Esophagus squamous epithelium (tissue), 5 donors: ENCODE measurements at regions not wholly inside any gene's neighbourhood (a gene's known extent, or its start where the extent isn't known, plus 50 kb on each side); places are given as distances from the start of the nearest gene placed in this dataset.
A peak's percentile ranks its signal among the peaks of the same experiment; 100 is the strongest.

Experiments
- DNase-seq: peaks from one replicate; lab custom pipeline; 2025; lab: John Stamatoyannopoulos, UW
- H3K27ac ChIP-seq, 4 donors: fragments of 200-600 bp; sonication (generic); one replicate each; pipeline ENCODE4 v1.5.1; 2016 to 2019; ENCODE audit warnings: mild to moderate bottlenecking in 1 of 4
- H3K27me3 ChIP-seq, 4 donors: fragments of 200-600 bp; sonication (generic); 1 replicate in 3 of 4; 2 replicates in 1 of 4; pipeline versions ENCODE4 v1.5.1 to v1.6.0; 2017 to 2021; ENCODE audit warnings: antibody characterized with exemption in 1 of 4
- H3K36me3 ChIP-seq, 3 donors: fragments of 200-600 bp; sonication (generic); one replicate each; pipeline ENCODE4 v1.5.1; 2016 to 2019
- H3K4me1 ChIP-seq, 3 donors: fragments of 200-600 bp; sonication (generic); one replicate each; pipeline ENCODE4 v1.5.1; 2017 to 2019
- H3K4me3 ChIP-seq, 4 donors: fragments of 200-600 bp; sonication (generic); 1 replicate in 3 of 4; 2 replicates in 1 of 4; pipeline ENCODE4 v1.5.1; 2016 to 2019; ENCODE audit warnings: mild to moderate bottlenecking in 2 of 4, moderate library complexity in 1 of 4
- H3K9me3 ChIP-seq, 3 donors: fragments of 200-600 bp; sonication (generic); one replicate each; pipeline ENCODE4 v1.5.1; 2016 to 2019
- CTCF ChIP-seq, 6 experiments: fragments of 450-650 bp in 4 of 6; fragments of 200-600 bp in 2 of 6; sonication (generic) in 2 of 6; IDR thresholded peaks; one replicate each; pipeline ENCODE4 v1.5.1; 2016 to 2019; ENCODE audit warnings: antibody characterized with exemption in 6 of 6, mild to moderate bottlenecking in 4 of 6, moderate library complexity in 4 of 6
- POLR2A ChIP-seq, 4 donors: fragments of 450-650 bp; IDR thresholded peaks; one replicate each; pipeline ENCODE4 v1.6.1; 2017; ENCODE audit warnings: antibody characterized with exemption in 4 of 4, mild to moderate bottlenecking in 4 of 4, moderate library complexity in 3 of 4
- WGBS, 2 donors: methylation state at CpG; one replicate each; pipeline ENCODE4 v1.1.5; 2018; 5-methylcytosine and 5-hydroxymethylcytosine counted together
- intact Hi-C: fragments of 100-400 bp; cut with DNase I; formaldehyde crosslinking; loops from one replicate; pipeline ENCODE4 v1.15.0; 2022
- donor health status: DM: yes; HTN: yes; CAD: no.

GRCh38 chr1:192732787-192733186 is 76.1 kb upstream of the RGS2 start:
- intact Hi-C loops, result no loop called here
- Histone ChIP-seq H3K27ac (no peak overlapping the region), H3K4me1 (no peaks in the 10 kb centered on the region), H3K36me3 (no peaks in the 10 kb centered on the region), H3K27me3 (no peaks in the 10 kb centered on the region), H3K9me3 (no peaks in the 10 kb centered on the region), H3K4me3 (no peak overlapping the region)
- 88 to 90% methylated on average over 2 of the region's 2 CpGs for WGBS, 2 donors
- no peak for DNase-seq
- TF ChIP-seq CTCF (IDR thresholded peaks at IDR 0.05) (peak in 1 of 6 experiments; percentile 19), POLR2A (IDR thresholded peaks at IDR 0.05) (no peak)

GRCh38 chr1:192735298-192735915 is 73.4 kb upstream of the RGS2 start:
- Histone ChIP-seq H3K36me3 (no peaks in the 10 kb centered on the region), H3K9me3 (no peaks in the 10 kb centered on the region), H3K4me1 (no peaks in the 10 kb centered on the region), H3K27ac (no peak overlapping the region), H3K4me3 (no peak overlapping the region), H3K27me3 (no peaks in the 10 kb centered on the region)
- intact Hi-C loops, result no loop called here
- WGBS, 2 donors, result 63 to 80% methylated on average over 3 of the region's 3 CpGs
- TF ChIP-seq POLR2A (IDR thresholded peaks at IDR 0.05) (no peak), CTCF (IDR thresholded peaks at IDR 0.05) (no peak)
- DNase-seq, result no peak

- no peak for TF ChIP-seq POLR2A (IDR thresholded peaks at IDR 0.05)
- TF ChIP-seq CTCF (IDR thresholded peaks at IDR 0.05), result no peak
- no peak overlapping the region for H3K27ac ChIP-seq
- WGBS, 2 donors, result 48 to 50% methylated on average over 6 of the region's 6 CpGs
- no peak for DNase-seq
- H3K27me3 ChIP-seq, result no peaks in the 10 kb centered on the region
- no peak overlapping the region for H3K4me3 ChIP-seq
- no peaks in the 10 kb centered on the region for H3K9me3 ChIP-seq
- H3K4me1 ChIP-seq, result no peaks in the 10 kb centered on the region
- intact Hi-C loops, result no loop called here
- no peaks in the 10 kb centered on the region for H3K36me3 ChIP-seq
Observed at GRCh38 chr1:192737306-192737705, 71.5 kb upstream of the RGS2 start.

- TF ChIP-seq POLR2A (IDR thresholded peaks at IDR 0.05) (no peak), CTCF (IDR thresholded peaks at IDR 0.05) (no peak)
- H3K27ac ChIP-seq, result no peak overlapping the region
- no peak overlapping the region for H3K4me3 ChIP-seq
- no peaks in the 10 kb centered on the region for H3K9me3 ChIP-seq
- H3K4me1 ChIP-seq, result no peaks in the 10 kb centered on the region
- DNase-seq, result no peak
- intact Hi-C loops, result no loop called here
- H3K36me3 ChIP-seq, result no peaks in the 10 kb centered on the region
- no peaks in the 10 kb centered on the region for H3K27me3 ChIP-seq
- 87 to 98% methylated on average over 11 of the region's 11 CpGs for WGBS, 2 donors
Observed at GRCh38 chr1:192739476-192740184, 69.2 kb upstream of the RGS2 start.

- Histone ChIP-seq H3K27me3 (no peaks in the 10 kb centered on the region), H3K9me3 (no peaks in the 10 kb centered on the region), H3K4me3 (no peak overlapping the region), H3K36me3 (no peaks in the 10 kb centered on the region), H3K4me1 (no peaks in the 10 kb centered on the region), H3K27ac (no peak overlapping the region)
- WGBS, 2 donors, result 97 to 100% methylated on average over 1 of the region's 1 CpG
- intact Hi-C loops, result no loop called here
- TF ChIP-seq CTCF (IDR thresholded peaks at IDR 0.05) (no peak), POLR2A (IDR thresholded peaks at IDR 0.05) (no peak)
- DNase-seq, result no peak
Observed at GRCh38 chr1:192740214-192740613, 68.6 kb upstream of the RGS2 start.
